H9 (cell line): ENCODE measurements at regions not wholly inside any gene's neighbourhood (a gene's known extent, or its start where the extent isn't known, plus 50 kb on each side); places are given as distances from the start of the nearest gene placed in this dataset.

Experiments
- DNase-seq: peaks from one replicate; pipeline ENCODE4 v3.0.0-alpha.2; 2017
- H2AFZ ChIP-seq: one replicate; pipeline ENCODE4 v1.6.1; 2013; ENCODE audit warnings: mild to moderate bottlenecking, low read length, control low read depth, moderate library complexity
- H2AK5ac ChIP-seq: 2 replicates; pipeline ENCODE4 v1.6.1; 2013; ENCODE audit warnings: low read length, control low read depth, mixed read lengths; ENCODE audit not compliant: insufficient read length
- H2BK120ac ChIP-seq: one replicate; pipeline ENCODE4 v1.6.1; 2013; ENCODE audit warnings: low read depth, mild to moderate bottlenecking, low read length, control low read depth, inconsistent platforms; ENCODE audit not compliant: poor library complexity, severe bottlenecking
- H2BK12ac ChIP-seq: 2 replicates; pipeline ENCODE4 v1.6.1; 2013; ENCODE audit warnings: low read length, control low read depth, mixed read lengths, low read depth; ENCODE audit not compliant: insufficient read length
- H2BK15ac ChIP-seq: 2 replicates; pipeline ENCODE4 v1.6.1; 2013; ENCODE audit warnings: low read depth, low read length, control low read depth
- H2BK20ac ChIP-seq: one replicate; pipeline ENCODE4 v1.6.1; 2013; ENCODE audit warnings: low read depth, mild to moderate bottlenecking, low read length, control low read depth, inconsistent platforms; ENCODE audit not compliant: poor library complexity, severe bottlenecking
- H2BK5ac ChIP-seq: 2 replicates; pipeline ENCODE4 v1.6.1; 2013; ENCODE audit warnings: low read length, control low read depth, mixed read lengths; ENCODE audit not compliant: insufficient read length
- H3K14ac ChIP-seq: 2 replicates; pipeline ENCODE4 v1.6.1; 2013; ENCODE audit warnings: low read length, control low read depth; ENCODE audit not compliant: insufficient read depth
- H3K18ac ChIP-seq: 2 replicates; pipeline ENCODE4 v1.6.1; 2013; ENCODE audit warnings: low read depth, mild to moderate bottlenecking, mixed read lengths, low read length, control low read depth; ENCODE audit not compliant: insufficient read length
- H3K23ac ChIP-seq: 2 replicates; pipeline ENCODE4 v1.6.1; 2013; ENCODE audit warnings: low read length, control low read depth, mixed read lengths, low read depth; ENCODE audit not compliant: insufficient read length
- H3K23me2 ChIP-seq: 2 replicates; pipeline ENCODE4 v1.6.1; 2013; ENCODE audit warnings: low read depth, mild to moderate bottlenecking, mixed read lengths, low read length, control low read depth; ENCODE audit not compliant: insufficient read length, poor library complexity, severe bottlenecking
- H3K27ac ChIP-seq: 2 replicates; pipeline ENCODE4 v1.5.1; 2013; ENCODE audit warnings: low read length, control low read depth, mixed read lengths, low read depth; ENCODE audit not compliant: insufficient read length
- H3K27me3 ChIP-seq: 2 replicates; pipeline ENCODE4 v1.6.1; 2013; ENCODE audit warnings: low read length, control low read depth, inconsistent platforms; ENCODE audit not compliant: insufficient read depth
- H3K4ac ChIP-seq: 2 replicates; pipeline ENCODE4 v1.6.1; 2013; ENCODE audit warnings: low read depth, mild to moderate bottlenecking, control low read depth, inconsistent platforms, low read length, moderate library complexity
- H3K4me1 ChIP-seq: 2 replicates; pipeline ENCODE4 v1.6.1; 2013; ENCODE audit warnings: low read length, control low read depth, inconsistent platforms; ENCODE audit not compliant: insufficient read depth
- H3K4me2 ChIP-seq: 2 replicates; pipeline ENCODE4 v1.6.1; 2013; ENCODE audit warnings: low read length, control low read depth, mixed read lengths; ENCODE audit not compliant: insufficient read length, insufficient read depth
- H3K56ac ChIP-seq: 2 replicates; pipeline ENCODE4 v1.6.1; 2013; ENCODE audit warnings: low read depth, mild to moderate bottlenecking, mixed read lengths, low read length, control low read depth; ENCODE audit not compliant: insufficient read length
- H3K79me1 ChIP-seq: 2 replicates; pipeline ENCODE4 v1.6.1; 2013; ENCODE audit warnings: low read depth, mild to moderate bottlenecking, moderate library complexity, low read length, control low read depth, inconsistent platforms; ENCODE audit not compliant: insufficient read depth, poor library complexity, severe bottlenecking
- H3K79me2 ChIP-seq: 2 replicates; pipeline ENCODE4 v1.6.1; 2013; ENCODE audit warnings: low read length, control low read depth, inconsistent platforms; ENCODE audit not compliant: insufficient read depth
- H3K9ac ChIP-seq: 2 replicates; pipeline ENCODE4 v1.6.1; 2013; ENCODE audit warnings: low read length, control low read depth, mixed read lengths; ENCODE audit not compliant: insufficient read length; ENCODE audit errors: extremely low read depth
- H3K9me3 ChIP-seq: one replicate; pipeline ENCODE4 v1.6.1; 2013; ENCODE audit warnings: low read depth, low read length, inconsistent platforms; ENCODE audit not compliant: control insufficient read depth
- H3T11ph ChIP-seq: one replicate; pipeline ENCODE4 v1.6.1; 2013; ENCODE audit warnings: mild to moderate bottlenecking, low read length, control low read depth, inconsistent platforms
- H4K20me1 ChIP-seq: one replicate; pipeline ENCODE4 v1.6.1; 2013; ENCODE audit not compliant: control insufficient read depth, insufficient read length, insufficient read depth
- H4K5ac ChIP-seq: 2 replicates; pipeline ENCODE4 v1.6.1; 2013; ENCODE audit warnings: low read depth, mild to moderate bottlenecking, mixed read lengths, low read length, control low read depth; ENCODE audit not compliant: insufficient read length
- H4K8ac ChIP-seq: replicated peaks from 2 replicates; pipeline ENCODE4 v1.6.1; 2013; ENCODE audit warnings: low read length, control low read depth, mixed read lengths, low read depth; ENCODE audit not compliant: insufficient read length
- H4K91ac ChIP-seq: 2 replicates; pipeline ENCODE4 v1.6.1; 2013; ENCODE audit warnings: low read depth, mild to moderate bottlenecking, moderate library complexity, mixed read lengths, low read length, control low read depth; ENCODE audit not compliant: insufficient read length
- H3K27ac Mint-ChIP-seq, 3 experiments: 2 replicates in 2 of 3; 3 replicates in 1 of 3; pipeline ENCODE4 v1.8.0; 2020 to 2021; ENCODE audit warnings: mixed read lengths in 3 of 3, mild to moderate bottlenecking in 1 of 3, moderate library complexity in 1 of 3
- H3K27me3 Mint-ChIP-seq: 2 replicates; pipeline ENCODE4 v1.8.0; 2021; ENCODE audit warnings: low read depth, mild to moderate bottlenecking, moderate library complexity, mixed read lengths
- H3K36me3 Mint-ChIP-seq, 3 experiments: 2 replicates in 2 of 3; 3 replicates in 1 of 3; pipeline ENCODE4 v1.8.0; 2020 to 2021; ENCODE audit warnings: low read depth in 3 of 3, mixed read lengths in 3 of 3; ENCODE audit not compliant: insufficient read depth in 1 of 3
- H3K4me1 Mint-ChIP-seq, 2 experiments: 2 replicates each; pipeline ENCODE4 v1.8.0; 2020; ENCODE audit warnings: mixed read lengths in 2 of 2
- H3K4me3 Mint-ChIP-seq, 2 experiments: 2 replicates in 1 of 2; 3 replicates in 1 of 2; pipeline ENCODE4 v1.8.0; 2020 to 2021; ENCODE audit warnings: mild to moderate bottlenecking in 2 of 2, mixed read lengths in 2 of 2, moderate library complexity in 1 of 2
- H3K9me3 Mint-ChIP-seq, 2 experiments: 2 replicates in 1 of 2; 3 replicates in 1 of 2; pipeline ENCODE4 v1.8.0; 2020; ENCODE audit warnings: mild to moderate bottlenecking in 2 of 2, mixed read lengths in 2 of 2, moderate library complexity in 1 of 2
- CTCF ChIP-seq: fragments of 200-600 bp; sonication (generic); conservative IDR thresholded peaks from 3 replicates; pipeline ENCODE4 v1.8.0; 2021; ENCODE audit warnings: antibody characterized with exemption, mild to moderate bottlenecking
- WGBS: extraction: QIAGEN DNeasy Blood & Tissue Kit; methylation state at CpG from one replicate; pipeline ENCODE4 v1.1.7; 2013; ENCODE audit warnings: missing lambda C conversion rate, low lambda C conversion rate, mixed read lengths; ENCODE audit not compliant: insufficient read length; ENCODE audit errors: extremely low coverage; 5-methylcytosine and 5-hydroxymethylcytosine counted together

- H3K27ac Mint-ChIP-seq = no peak overlapping the region
- Histone ChIP-seq H3K9ac (no peak overlapping the region), H2BK15ac (no peak overlapping the region), H2AFZ (no peak overlapping the region), H2BK5ac (no peak overlapping the region), H3K4me2 (no peak overlapping the region), H4K8ac (no peak overlapping the region), H4K20me1 (no peaks in the 10 kb centered on the region), H3K18ac (no peak overlapping the region), H3K27me3 (no peaks in the 10 kb centered on the region), H3K23me2 (no peaks in the 10 kb centered on the region), H4K91ac (no peak overlapping the region), H3K4me1 (no peaks in the 10 kb centered on the region), H2AK5ac (no peak overlapping the region), H3T11ph (no peak overlapping the region), H3K79me2 (no peaks in the 10 kb centered on the region), H3K79me1 (no peaks in the 10 kb centered on the region), H2BK20ac (no peak overlapping the region), H3K9me3 (no peaks in the 10 kb centered on the region), H3K27ac (no peak overlapping the region), H2BK12ac (no peak overlapping the region), H2BK120ac (no peak overlapping the region), H3K56ac (no peak overlapping the region), H3K4ac (no peak overlapping the region), H4K5ac (no peak overlapping the region), H3K23ac (no peak overlapping the region), H3K14ac (no peak overlapping the region)
- H3K4me3 Mint-ChIP-seq = no peak overlapping the region
- no peaks in the 10 kb centered on the region for H3K4me1 Mint-ChIP-seq
- peaks cover 0 to 1% (median 0%) of the 10 kb centered on the region in 3 experiments; a peak in 1 of 7 replicates for H3K36me3 Mint-ChIP-seq
- no CpG with 5 or more reads among the region's 5 CpGs for WGBS
- H3K27me3 Mint-ChIP-seq = no peaks in the 10 kb centered on the region; the same call in 1 of the 2 replicates
- peaks cover 0 to 2% of the 10 kb centered on the region in 2 experiments; a peak in 2 of 5 replicates for H3K9me3 Mint-ChIP-seq
- no peak for TF ChIP-seq CTCF
- DNase-seq = no peak
Observed at GRCh38 chr17:62884781-62885180, 76.7 kb upstream of the MARCHF10 start.
